Germinal center (tissue), 1 donor: ENCODE measurements at regions not wholly inside any gene's neighbourhood (a gene's known extent, or its start where the extent isn't known, plus 50 kb on each side); places are given as distances from the start of the nearest gene placed in this dataset.
"Not testable (repeated sequence)": the region's sequence is repeated elsewhere in the genome, so short reads cannot be mapped to it uniquely, and the experiment has no call there.

Source experiments
- DNase-seq: peaks from one replicate; pipeline ENCODE4 v3.0.0; 2012; ENCODE audit warnings: mixed read lengths, low spot score

- no peak for DNase-seq
Observed at GRCh38 chr4:79609817-79610216, 201.8 kb upstream of the GK2 start.

- DNase-seq, result no peak
Observed at GRCh38 chr4:79607979-79608378, 200.0 kb upstream of the GK2 start.

GRCh38 chr4:79604152-79604551 is 196.1 kb upstream of the GK2 start:
- no peak for DNase-seq

GRCh38 chr4:79603681-79604080 is 195.7 kb upstream of the GK2 start:
- peak; percentile 3 for DNase-seq

- no peak for DNase-seq
Observed at GRCh38 chr4:79599691-79600090, 191.7 kb upstream of the GK2 start.

- DNase-seq, result no peak
Observed at GRCh38 chr4:79598801-79599200, 190.8 kb upstream of the GK2 start.

GRCh38 chr4:79598214-79598613 is 190.2 kb upstream of the GK2 start:
- DNase-seq, result no peak

- DNase-seq, result no peak
Observed at GRCh38 chr4:79597266-79597665, 189.2 kb upstream of the GK2 start.

- not testable (repeated sequence) for DNase-seq
Observed at GRCh38 chr4:79592218-79592617, 184.2 kb upstream of the GK2 start.

GRCh38 chr4:79588679-79589078 is 180.7 kb upstream of the GK2 start:
- no peak for DNase-seq

GRCh38 chr4:79587207-79587606 is 179.2 kb upstream of the GK2 start:
- DNase-seq, result not testable (repeated sequence)

- no peak for DNase-seq
Observed at GRCh38 chr4:79585834-79586233, 177.8 kb upstream of the GK2 start.

GRCh38 chr4:79585330-79585729 is 177.3 kb upstream of the GK2 start:
- DNase-seq, result no peak

GRCh38 chr4:79584902-79585301 is 176.9 kb upstream of the GK2 start:
- DNase-seq, result no peak

GRCh38 chr4:79584352-79584751 is 176.3 kb upstream of the GK2 start:
- no peak for DNase-seq

- DNase-seq, result no peak
Observed at GRCh38 chr4:79578606-79579005, 170.6 kb upstream of the GK2 start.

GRCh38 chr4:79576429-79576753 is 168.4 kb upstream of the GK2 start:
- DNase-seq, result no peak

- DNase-seq, result no peak
Observed at GRCh38 chr4:79575709-79576428, 167.8 kb upstream of the GK2 start.

GRCh38 chr4:79574741-79575451 is 166.9 kb upstream of the GK2 start:
- DNase-seq, result no peak

GRCh38 chr4:79563219-79563618 is 155.2 kb upstream of the GK2 start:
- DNase-seq, result no peak

GRCh38 chr4:79561751-79562150 is 153.7 kb upstream of the GK2 start:
- no peak for DNase-seq

GRCh38 chr4:79559398-79559797 is 151.4 kb upstream of the GK2 start:
- DNase-seq, result not testable (repeated sequence)

GRCh38 chr4:79552311-79552710 is 144.3 kb upstream of the GK2 start:
- DNase-seq, result no peak

GRCh38 chr4:79551555-79551954 is 143.5 kb upstream of the GK2 start:
- no peak for DNase-seq
